NOMO-1 treated with DMSO at 0.1 percent for 48 hours (cell line): ENCODE measurements at regions not wholly inside any gene's neighbourhood (a gene's known extent, or its start where the extent isn't known, plus 50 kb on each side); places are given as distances from the start of the nearest gene placed in this dataset.

Experiments used
- DNase-seq: peaks from one replicate; lab custom pipeline; 2025; ENCODE audit not compliant: unreplicated experiment; lab: John Stamatoyannopoulos, UW

- no peak for DNase-seq
Observed at GRCh38 chr15:46607077-46607476, 972.2 kb downstream of the SQOR start.

- no peak for DNase-seq
Observed at GRCh38 chr15:46616033-46616432, 981.2 kb downstream of the SQOR start.

GRCh38 chr15:46617507-46617906 lies 982.7 kb downstream of the SQOR start:
- no peak for DNase-seq

- DNase-seq, result no peak
Observed at GRCh38 chr15:46618984-46619383, 984.2 kb downstream of the SQOR start.

- no peak for DNase-seq
Observed at GRCh38 chr15:46620392-46621013, 985.7 kb downstream of the SQOR start.

GRCh38 chr15:46622851-46623250 lies 988.0 kb downstream of the SQOR start:
- DNase-seq, result no peak

GRCh38 chr15:46636206-46636605 lies 1001.4 kb downstream of the SQOR start:
- DNase-seq, result no peak

- no peak for DNase-seq
Observed at GRCh38 chr15:46644501-46645481, 1010.0 kb downstream of the SQOR start.

GRCh38 chr15:46646490-46646889 lies 1011.7 kb downstream of the SQOR start:
- no peak for DNase-seq

GRCh38 chr15:46647046-46647445 lies 1012.2 kb downstream of the SQOR start:
- no peak for DNase-seq

- no peak for DNase-seq
Observed at GRCh38 chr15:46652266-46652665, 1017.4 kb downstream of the SQOR start.

- no peak for DNase-seq
Observed at GRCh38 chr15:46654993-46655392, 1020.2 kb downstream of the SQOR start.

GRCh38 chr15:46660096-46660842 lies 1025.4 kb downstream of the SQOR start:
- DNase-seq, result no peak

GRCh38 chr15:46670258-46670657 lies 1035.4 kb downstream of the SQOR start:
- DNase-seq, result no peak

- DNase-seq, result no peak
Observed at GRCh38 chr15:46671336-46671735, 1036.5 kb downstream of the SQOR start.

- no peak for DNase-seq
Observed at GRCh38 chr15:46672041-46672440, 1037.2 kb downstream of the SQOR start.

GRCh38 chr15:46676233-46677206 lies 1040.8 kb upstream of the SEMA6D start:
- no peak for DNase-seq

GRCh38 chr15:46677491-46677890 lies 1039.8 kb upstream of the SEMA6D start:
- DNase-seq, result no peak

GRCh38 chr15:46681901-46682300 lies 1035.4 kb upstream of the SEMA6D start:
- DNase-seq, result no peak
